A673 (cell line): ENCODE measurements at regions not wholly inside any gene's neighbourhood (a gene's known extent, or its start where the extent isn't known, plus 50 kb on each side); places are given as distances from the start of the nearest gene placed in this dataset.

Experiments
- EZH2 ChIP-seq: fragments of 200-600 bp; sonication (generic); IDR thresholded peaks from 2 replicates; pipeline ENCODE4 v1.6.1; 2017; ENCODE audit warnings: borderline replicate concordance, low read depth, mild to moderate bottlenecking, mixed read lengths, antibody characterized with exemption, low read length; ENCODE audit not compliant: poor library complexity, severe bottlenecking
- TF ChIP-seq, protein P1 (sequence below): fragments of 300-800, 200-600 bp; sonication (generic); conservative IDR thresholded peaks from 2 replicates; pipeline ENCODE4 v1.5.1; 2017; ENCODE audit warnings: low read depth, mild to moderate bottlenecking, antibody characterized with exemption, low read length, moderate library complexity, mixed read lengths

DNA sequence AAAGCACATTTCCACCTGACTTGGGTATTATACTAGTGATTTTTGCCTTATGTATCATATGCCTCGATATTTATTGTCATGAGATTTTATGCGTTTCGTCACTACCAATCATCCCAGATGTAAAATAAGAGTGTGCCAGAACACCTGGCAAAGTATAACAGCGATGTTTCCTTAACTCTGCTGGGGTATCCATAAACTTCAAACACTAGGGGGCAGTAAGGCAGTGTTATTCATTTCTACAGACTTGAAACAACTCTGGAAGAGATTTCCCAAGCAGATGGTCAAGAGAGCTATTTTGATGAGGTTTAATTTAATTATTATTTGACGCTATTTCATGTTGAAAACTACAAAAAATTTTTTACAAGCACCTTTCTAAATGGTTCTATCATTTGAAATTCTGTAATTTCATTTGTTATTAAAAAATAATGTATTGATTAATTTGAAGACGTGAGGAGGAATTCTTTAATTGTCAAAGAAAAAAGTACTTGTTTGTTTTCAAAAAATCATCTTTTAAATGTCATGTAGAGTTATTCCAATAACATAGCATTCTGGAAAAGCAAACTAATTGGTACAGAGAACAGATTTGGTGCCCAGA lies 388.5 kb upstream of the CTNND2 start:
- TF ChIP-seq, protein P1, sequence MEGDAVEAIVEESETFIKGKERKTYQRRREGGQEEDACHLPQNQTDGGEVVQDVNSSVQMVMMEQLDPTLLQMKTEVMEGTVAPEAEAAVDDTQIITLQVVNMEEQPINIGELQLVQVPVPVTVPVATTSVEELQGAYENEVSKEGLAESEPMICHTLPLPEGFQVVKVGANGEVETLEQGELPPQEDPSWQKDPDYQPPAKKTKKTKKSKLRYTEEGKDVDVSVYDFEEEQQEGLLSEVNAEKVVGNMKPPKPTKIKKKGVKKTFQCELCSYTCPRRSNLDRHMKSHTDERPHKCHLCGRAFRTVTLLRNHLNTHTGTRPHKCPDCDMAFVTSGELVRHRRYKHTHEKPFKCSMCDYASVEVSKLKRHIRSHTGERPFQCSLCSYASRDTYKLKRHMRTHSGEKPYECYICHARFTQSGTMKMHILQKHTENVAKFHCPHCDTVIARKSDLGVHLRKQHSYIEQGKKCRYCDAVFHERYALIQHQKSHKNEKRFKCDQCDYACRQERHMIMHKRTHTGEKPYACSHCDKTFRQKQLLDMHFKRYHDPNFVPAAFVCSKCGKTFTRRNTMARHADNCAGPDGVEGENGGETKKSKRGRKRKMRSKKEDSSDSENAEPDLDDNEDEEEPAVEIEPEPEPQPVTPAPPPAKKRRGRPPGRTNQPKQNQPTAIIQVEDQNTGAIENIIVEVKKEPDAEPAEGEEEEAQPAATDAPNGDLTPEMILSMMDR = no peak
- no peak for TF ChIP-seq EZH2
